Anterior cingulate cortex (tissue), 58 donors: ENCODE measurements at regions not wholly inside any gene's neighbourhood (a gene's known extent, or its start where the extent isn't known, plus 50 kb on each side); places are given as distances from the start of the nearest gene placed in this dataset.
A peak's percentile ranks its signal among the peaks of the same experiment; 100 is the strongest.
"Not testable (repeated sequence)": the region's sequence is repeated elsewhere in the genome, so short reads cannot be mapped to it uniquely, and the experiment has no call there.

Experiments used
- DNase-seq, 58 donors: peaks; one replicate each; lab custom pipeline; 2025; lab: John Stamatoyannopoulos, UW

DNA sequence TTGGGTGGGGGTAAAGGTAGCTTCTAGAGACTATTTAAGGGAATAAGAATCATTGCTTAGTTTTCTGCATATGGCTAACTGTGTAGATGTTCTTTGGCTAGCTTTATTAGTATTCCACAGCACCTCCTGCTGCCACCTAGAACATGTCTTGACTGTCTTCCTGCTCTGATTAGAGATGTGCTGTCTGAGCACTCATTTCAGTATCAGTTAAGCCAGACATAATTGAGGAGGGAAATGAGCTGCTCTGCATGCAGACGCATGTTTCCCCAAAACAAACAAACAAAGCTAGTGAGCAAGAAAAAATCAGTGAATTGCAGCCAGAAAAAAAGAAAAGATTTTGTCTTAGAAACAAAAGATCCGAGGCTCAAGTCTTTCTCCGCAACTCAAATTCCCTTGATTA, 402.2 kb downstream of the AASDHPPT start:
- DNase-seq, result no peak

GRCh38 chr11:106480581-106481190, 403.2 kb downstream of the AASDHPPT start:
- no peak for DNase-seq

- DNase-seq, result peak in 21 of 58 donors; percentile 0 to 58 (median 19)
Measured at GRCh38 chr11:106482917-106483785, 405.7 kb downstream of the AASDHPPT start.

DNA sequence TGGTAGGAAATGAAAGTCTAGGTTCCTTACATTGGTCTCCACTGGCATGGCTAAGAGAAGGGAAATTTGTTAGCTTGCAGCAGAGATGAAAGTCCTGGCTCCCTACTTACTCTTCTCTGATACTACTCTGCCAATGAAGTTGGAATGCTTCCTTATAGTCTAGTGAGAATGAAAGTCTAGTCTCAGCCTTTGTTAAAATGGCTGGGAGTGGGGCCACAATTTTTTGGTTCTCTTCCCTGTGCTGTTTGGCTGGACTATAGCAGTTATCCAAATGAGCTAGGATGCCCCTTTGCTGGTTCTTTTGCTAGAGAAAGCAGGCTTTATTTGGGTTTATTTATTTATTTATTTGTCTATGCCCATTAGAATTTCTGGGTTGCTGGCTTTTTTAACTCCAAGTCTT, 414.3 kb downstream of the AASDHPPT start:
- DNase-seq, result peak in 22 of 58 donors; percentile 0 to 68 (median 24)

- DNase-seq, result no peak
Measured at GRCh38 chr11:106493751-106494150, 416.3 kb downstream of the AASDHPPT start.

GRCh38 chr11:106495046-106495445, 417.6 kb downstream of the AASDHPPT start:
- DNase-seq, result peak in 1 of 58 donors; percentile 4

DNA sequence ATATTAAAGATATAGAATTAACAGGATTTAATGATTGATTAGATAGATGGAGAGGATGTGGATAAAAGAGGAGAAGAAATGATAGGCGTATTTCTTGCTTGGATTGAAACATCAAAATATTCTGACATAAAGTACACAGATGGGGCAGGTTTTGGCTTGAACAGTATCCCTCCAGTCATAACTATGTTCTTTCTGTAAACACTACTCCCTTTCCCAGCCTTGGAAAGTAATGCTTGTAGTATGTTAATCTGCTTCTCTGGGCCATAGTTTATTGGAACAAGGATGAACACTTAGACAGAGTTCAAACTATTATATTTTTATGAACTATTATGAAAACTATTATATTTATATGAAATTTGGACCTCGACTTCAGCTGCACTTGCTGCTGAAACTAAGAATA, 419.2 kb downstream of the AASDHPPT start:
- no peak for DNase-seq

DNA sequence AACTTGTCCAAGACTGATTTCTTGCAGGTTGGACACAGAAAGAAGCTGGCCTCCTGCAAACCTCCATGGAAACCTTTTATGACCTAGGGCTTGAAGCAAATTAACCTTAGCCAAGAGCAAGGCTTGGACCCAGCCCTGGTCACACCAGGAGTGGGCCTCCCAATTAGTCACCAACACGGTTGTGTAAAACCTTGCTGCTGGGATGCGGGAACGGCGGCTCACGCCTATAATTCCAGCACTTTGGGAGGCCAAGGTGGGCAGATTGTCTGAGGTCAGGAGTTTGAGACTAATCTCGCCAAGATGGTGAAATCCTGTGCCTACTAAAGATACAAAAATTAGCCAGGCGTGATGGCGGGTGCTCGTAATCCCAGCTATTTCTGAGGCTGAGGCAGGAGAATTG, 419.9 kb downstream of the AASDHPPT start:
- no peak for DNase-seq

- DNase-seq, result no peak
Measured at GRCh38 chr11:106497822-106498221, 420.4 kb downstream of the AASDHPPT start.

DNA sequence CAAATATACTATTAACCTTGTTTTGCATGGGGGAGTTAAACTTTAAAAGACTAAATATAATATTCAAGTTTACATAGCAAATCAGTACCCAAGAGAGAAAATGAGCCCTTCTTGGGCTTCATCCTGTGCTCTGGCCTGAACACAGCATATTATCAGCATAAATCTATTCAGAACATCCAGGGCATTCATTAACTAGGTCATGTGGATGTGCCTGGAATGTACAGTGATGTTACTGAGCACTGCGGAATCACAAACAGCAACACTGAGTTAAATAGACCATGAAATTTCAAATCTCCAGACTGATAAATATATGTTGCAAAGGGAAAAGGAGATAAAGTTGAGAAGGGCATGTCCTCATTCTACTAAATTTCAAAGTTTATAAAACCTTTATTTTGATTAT, 426.4 kb downstream of the AASDHPPT start:
- DNase-seq, result no peak

DNA sequence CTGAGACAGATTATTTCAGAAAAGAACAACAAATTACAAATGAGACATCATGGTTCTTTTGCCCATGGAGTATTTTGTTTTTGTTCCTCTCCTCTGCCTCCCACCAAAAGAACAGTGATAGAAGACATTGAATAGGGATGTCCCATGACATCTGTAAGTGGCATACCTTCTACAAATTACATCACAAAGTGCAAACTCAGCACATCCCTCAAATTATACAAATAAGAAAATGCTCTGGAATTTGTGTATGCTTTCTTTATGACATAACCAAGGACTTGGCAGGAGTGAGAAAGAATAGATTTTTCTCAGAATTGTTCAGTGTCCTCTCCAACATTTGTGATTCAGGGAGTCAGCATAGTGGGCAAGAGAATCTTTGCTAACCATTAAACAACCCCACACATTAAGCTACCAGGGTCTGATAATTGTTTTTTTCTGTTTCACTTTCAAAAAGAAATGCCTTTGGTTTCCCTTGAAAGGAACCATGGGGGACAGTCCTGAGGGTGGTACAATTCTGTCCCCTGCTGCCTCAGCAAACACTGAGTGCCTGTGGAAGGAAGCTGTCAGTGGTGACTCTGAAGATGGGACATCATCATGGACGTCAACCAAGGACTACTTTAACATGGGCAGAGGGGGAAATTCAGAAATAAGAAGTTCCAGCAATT, 430.3 kb downstream of the AASDHPPT start:
- no peak for DNase-seq

- no peak for DNase-seq
Measured at GRCh38 chr11:106514706-106515105, 437.2 kb downstream of the AASDHPPT start.

DNA sequence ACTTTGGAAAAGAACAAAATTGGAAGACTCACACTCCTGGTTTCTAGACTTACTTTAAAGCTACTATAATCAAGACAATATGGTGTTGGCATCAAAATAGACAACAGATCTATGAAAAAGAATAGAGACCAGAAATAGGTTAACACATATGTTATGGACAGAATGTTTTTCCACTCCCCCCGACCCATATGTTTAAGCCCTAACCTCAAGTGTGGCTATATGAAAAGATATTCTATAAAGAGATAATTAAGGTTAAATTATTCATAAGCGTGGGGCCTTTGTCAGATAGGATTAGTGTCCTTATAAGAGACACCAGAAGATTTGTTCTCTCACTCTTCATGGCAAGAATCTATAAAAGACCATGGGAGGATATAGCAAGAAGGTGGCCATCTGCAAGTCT, 440.0 kb downstream of the AASDHPPT start:
- no peak for DNase-seq

DNA sequence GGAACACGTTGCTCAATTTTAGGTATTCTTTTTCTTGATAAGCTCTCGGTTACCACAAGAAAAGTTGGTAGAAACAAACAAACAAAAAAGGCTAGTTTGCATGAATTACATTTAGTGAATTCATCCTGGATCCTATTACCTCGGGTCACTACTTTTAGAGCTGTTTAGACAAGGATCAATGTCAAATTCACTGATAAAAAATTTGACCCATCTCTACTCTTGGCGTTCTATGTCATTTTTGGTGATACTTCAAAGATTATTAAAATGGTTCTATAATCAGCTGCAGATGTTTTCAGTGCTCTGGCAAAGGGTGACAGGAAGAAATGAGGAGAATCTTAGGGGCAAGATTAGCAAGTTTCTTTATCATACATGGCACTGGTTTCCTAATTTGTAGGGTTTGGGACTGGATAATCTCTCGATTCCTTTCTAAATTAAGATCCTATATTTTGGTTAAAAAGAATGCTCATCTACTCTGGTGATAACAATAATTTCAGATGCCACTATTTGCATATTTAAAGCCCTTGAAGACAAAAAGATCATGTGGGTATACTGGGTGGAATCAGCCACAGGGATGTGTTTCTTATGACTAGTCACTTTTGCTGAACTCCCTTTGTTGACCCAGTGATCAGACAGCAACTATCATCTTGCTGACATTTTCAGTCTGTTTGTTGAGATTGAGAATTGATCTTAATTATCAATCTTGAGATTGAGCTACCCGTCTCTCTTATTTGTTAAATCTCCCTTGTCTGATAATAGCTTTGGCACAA, 442.9 kb downstream of the AASDHPPT start:
- no peak for DNase-seq

DNA sequence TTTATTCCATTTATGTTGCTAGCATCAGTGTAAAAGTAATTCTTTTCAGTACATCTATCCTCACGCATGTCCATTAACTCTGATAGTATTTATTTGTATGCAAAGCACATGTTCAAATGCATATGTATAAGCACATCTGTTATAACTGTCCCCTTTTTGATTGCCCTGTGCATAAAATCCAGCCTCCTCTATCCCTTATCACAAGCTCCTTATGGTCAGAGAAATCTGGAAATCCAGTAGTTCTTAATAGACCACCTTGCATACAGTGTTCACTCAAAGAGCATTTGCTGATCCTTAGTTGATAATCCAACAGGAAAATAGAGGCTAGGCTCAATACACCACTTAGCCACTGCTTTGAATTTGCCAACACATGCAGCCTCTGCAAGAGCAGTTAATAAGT, 443.5 kb downstream of the AASDHPPT start:
- DNase-seq, result no peak

DNA sequence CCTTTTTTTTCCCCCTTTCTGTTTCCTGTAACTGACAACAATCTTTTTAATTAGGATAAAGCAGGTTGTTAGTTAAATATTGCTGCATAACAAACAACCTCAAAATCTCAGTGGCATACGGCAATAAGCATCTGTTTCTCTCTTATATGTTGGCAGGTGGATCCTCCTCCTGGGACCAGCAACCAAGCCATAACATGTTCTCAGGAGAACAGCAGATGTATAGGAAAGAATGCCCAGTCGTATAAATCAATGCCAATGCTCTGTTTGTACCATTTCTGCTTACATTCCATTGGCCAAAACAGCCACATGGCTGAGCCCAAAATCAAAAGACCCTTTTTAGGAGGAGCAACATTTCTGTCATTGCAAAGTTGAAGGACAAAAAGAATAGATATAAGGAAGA, 445.7 kb downstream of the AASDHPPT start:
- DNase-seq, result no peak

DNA sequence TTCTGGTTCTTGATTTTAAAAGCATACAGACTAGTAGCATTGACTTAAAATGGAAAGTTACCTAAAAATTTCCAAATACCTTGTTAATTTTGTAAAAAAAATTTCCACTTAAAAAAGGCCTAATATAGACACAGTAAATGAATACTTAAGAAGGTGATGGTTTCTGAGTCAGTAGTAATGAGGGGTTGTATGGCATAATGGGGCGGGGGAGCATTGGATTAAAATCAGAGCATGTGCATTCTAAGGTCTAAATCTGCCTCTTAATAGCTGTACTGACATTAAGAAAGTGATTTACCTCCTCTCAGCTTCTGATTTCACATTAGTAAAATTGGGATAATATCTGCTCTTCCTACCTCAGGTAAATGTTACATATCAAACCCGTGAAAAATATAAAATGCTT, 446.5 kb downstream of the AASDHPPT start:
- DNase-seq, result no peak

DNA sequence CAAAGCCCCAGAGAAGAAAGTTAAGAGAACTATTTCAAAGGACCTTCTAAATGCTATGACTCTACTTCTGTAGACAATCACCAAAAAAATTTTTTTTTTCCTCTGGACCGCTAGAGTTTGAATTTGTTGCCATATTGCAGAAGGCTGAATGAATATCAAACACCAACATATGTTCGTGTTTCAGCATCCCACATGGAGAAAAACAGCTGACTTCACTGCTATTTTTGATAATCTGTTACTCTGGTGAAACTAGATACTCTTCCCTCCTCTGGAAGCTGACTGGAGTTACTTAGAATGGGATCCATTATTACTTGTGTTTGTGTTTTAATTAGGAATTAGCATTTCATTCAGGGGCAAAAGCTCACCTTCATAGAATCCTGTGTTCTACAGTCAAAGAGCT, 447.0 kb downstream of the AASDHPPT start:
- DNase-seq, result peak in 3 of 58 donors; percentile 10 to 40 (median 12)

- DNase-seq, result not testable (repeated sequence)
Measured at GRCh38 chr11:106531648-106532047, 454.2 kb downstream of the AASDHPPT start.

DNA sequence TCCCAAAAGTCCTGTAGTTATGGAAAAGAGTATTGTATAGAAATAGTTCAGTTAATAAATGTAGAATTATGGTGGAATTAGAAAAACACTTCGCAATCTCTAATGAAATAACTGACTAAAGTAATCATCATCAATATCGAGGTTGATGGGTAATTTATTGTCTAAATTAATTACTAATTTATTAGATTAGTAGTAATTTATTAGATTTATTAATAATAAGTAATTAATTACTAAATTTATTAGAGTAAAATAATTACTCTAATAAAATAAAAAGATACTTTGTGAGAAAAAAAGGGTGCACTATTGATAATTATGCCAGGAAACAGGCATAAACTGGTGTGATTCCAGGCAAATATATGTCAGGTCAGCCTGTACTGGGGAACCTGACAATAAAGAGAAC, 455.6 kb downstream of the AASDHPPT start:
- no peak for DNase-seq

- DNase-seq, result no peak
Measured at GRCh38 chr11:106540001-106540400, 462.5 kb downstream of the AASDHPPT start.
